ENCODE measurements at regions not wholly inside any gene's neighbourhood (a gene's known extent, or its start where the extent isn't known, plus 50 kb on each side); places are given as distances from the start of the nearest gene placed in this dataset.

DNA sequence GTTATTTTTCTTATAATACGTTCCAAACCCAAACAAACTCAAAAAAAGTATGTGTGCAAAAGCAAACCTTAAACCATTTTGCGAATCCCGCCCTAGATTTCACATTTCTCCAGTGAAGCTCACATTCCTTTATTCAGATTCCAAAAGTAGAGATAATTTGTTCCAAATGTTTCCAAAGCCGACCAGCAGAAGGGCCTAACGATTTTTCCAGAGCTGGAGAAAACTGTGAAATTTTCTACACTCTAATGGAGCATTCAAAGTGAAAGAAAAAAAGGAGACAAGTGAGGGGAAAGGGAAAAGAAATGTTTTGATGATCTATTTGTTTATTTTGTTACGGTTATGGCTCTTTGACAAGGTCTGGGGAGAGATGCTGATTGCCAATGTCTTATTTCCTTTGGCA is 286.5 kb upstream of the SLC14A2 start:
- intact Hi-C loops (cut with micrococcal nuclease), result no loop called here
- Histone ChIP-seq H3K36me3 (no peaks in the 10 kb centered on the region), H3K4me3 (no peak overlapping the region), H3K9me3 (replicated peaks) (no peaks in the 10 kb centered on the region), H3K4me1 (peaks cover 11% of the 10 kb centered on the region), H3K27me3 (ENCODE audit: low read depth) (peaks cover 5% of the 10 kb centered on the region), H3K27ac (replicated peaks) (peak overlapping the region; percentile 67)
- no peak for DNase-seq
- no peak for TF ChIP-seq CTCF (IDR thresholded peaks at IDR 0.05; ENCODE audit: borderline replicate concordance)

DNA sequence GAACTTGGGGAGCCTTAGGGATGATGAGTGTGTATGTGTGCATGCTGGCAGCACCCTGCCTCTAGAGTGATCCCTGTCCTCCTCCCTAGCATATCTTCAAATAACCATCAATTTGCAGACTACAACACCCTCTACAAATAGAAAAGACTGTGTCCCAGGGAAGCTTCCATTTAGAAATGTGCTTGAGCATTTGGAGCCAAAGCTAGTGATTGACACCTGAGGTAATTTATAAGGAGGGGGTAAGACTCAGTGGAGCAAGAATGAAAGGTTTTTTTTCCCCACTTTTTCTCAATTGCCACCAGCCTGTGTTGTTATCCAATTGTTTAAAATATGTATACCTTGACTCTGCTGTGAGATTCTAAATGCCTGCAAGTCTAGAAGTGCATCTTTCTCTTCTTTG is 286.0 kb upstream of the SLC14A2 start:
- intact Hi-C loops (cut with micrococcal nuclease), result no loop called here
- TF ChIP-seq CTCF (IDR thresholded peaks at IDR 0.05; ENCODE audit: borderline replicate concordance), result no peak
- Histone ChIP-seq H3K4me1 (peaks cover 11% of the 10 kb centered on the region), H3K36me3 (no peaks in the 10 kb centered on the region), H3K27ac (replicated peaks) (peak overlapping the region; percentile 67), H3K27me3 (ENCODE audit: low read depth) (peaks cover 10% of the 10 kb centered on the region), H3K9me3 (replicated peaks) (no peaks in the 10 kb centered on the region), H3K4me3 (no peak overlapping the region)
- DNase-seq, result no peak

GRCh38 chr18:45330170-45330594 is 285.1 kb upstream of the SLC14A2 start:
- no peak overlapping the region for H3K4me3 ChIP-seq
- peak overlapping the region; percentile 67 for H3K27ac ChIP-seq (replicated peaks)
- no peaks in the 10 kb centered on the region for H3K36me3 ChIP-seq
- no peak for DNase-seq
- H3K4me1 ChIP-seq, result peaks cover 11% of the 10 kb centered on the region
- no peaks in the 10 kb centered on the region for H3K9me3 ChIP-seq (replicated peaks)
- peaks cover 18% of the 10 kb centered on the region for H3K27me3 ChIP-seq (ENCODE audit: low read depth)
- intact Hi-C loops (cut with micrococcal nuclease), result no loop called here
- TF ChIP-seq CTCF (IDR thresholded peaks at IDR 0.05; ENCODE audit: borderline replicate concordance), result no peak

DNA sequence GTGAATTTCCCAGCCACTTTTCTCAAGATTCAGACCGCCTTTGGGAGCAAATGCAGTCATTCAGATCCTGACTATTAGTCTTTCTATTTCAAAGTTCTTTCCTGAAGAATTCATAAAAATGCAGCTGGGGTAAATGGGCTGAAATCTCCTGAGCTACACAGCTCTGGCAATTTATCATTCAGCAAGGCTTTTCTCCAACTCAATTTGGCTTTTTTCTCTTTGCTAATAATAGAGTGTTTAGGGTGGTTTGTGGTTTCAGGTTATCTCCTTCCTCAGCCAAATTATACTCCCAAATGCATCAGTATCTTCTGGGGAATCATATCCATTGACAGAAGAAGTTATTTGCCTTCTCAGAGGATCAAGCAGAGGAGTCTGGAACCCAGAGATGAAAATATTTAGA is 282.4 kb upstream of the SLC14A2 start:
- Histone ChIP-seq H3K4me1 (peaks cover 11% of the 10 kb centered on the region), H3K27me3 (ENCODE audit: low read depth) (peaks cover 18% of the 10 kb centered on the region), H3K27ac (replicated peaks) (peak overlapping the region; percentile 9), H3K4me3 (no peak overlapping the region), H3K9me3 (replicated peaks) (no peaks in the 10 kb centered on the region), H3K36me3 (no peaks in the 10 kb centered on the region)
- no peak for TF ChIP-seq CTCF (IDR thresholded peaks at IDR 0.05; ENCODE audit: borderline replicate concordance)
- no peak for DNase-seq
- intact Hi-C loops (cut with micrococcal nuclease), result no loop called here

DNA sequence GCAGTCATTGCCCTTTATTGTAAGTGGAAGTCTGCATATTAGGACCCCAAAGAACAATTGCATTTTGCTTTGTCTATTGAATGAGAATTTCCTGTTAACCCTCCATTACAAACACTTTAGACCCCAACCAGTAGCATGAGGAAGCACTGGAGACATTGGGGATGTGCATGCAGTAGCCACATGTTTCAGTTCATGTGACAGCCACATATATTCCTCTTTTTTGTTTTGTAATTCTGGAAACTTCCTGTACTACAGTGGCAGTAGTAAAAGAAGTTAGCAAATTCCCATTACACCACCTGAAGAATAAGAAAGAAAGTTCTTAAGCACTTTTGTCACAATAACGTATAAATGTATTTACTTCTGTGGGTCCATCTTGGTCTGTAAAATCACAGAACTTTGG is 281.1 kb upstream of the SLC14A2 start:
- no peaks in the 10 kb centered on the region for H3K36me3 ChIP-seq
- H3K27ac ChIP-seq (replicated peaks), result no peak overlapping the region
- no peak for DNase-seq
- H3K27me3 ChIP-seq (ENCODE audit: low read depth), result peaks cover 23% of the 10 kb centered on the region
- H3K4me3 ChIP-seq, result no peak overlapping the region
- no peak for TF ChIP-seq CTCF (IDR thresholded peaks at IDR 0.05; ENCODE audit: borderline replicate concordance)
- intact Hi-C loops (cut with micrococcal nuclease), result no loop called here
- peaks cover 6% of the 10 kb centered on the region for H3K4me1 ChIP-seq
- H3K9me3 ChIP-seq (replicated peaks), result no peaks in the 10 kb centered on the region

Data from left ventricle myocardium inferior (tissue), 1 donor.